AG04449 (cell line): ENCODE measurements at regions not wholly inside any gene's neighbourhood (a gene's known extent, or its start where the extent isn't known, plus 50 kb on each side); places are given as distances from the start of the nearest gene placed in this dataset.
A peak's percentile ranks its signal among the peaks of the same experiment; 100 is the strongest.
"Not testable (repeated sequence)": the region's sequence is repeated elsewhere in the genome, so short reads cannot be mapped to it uniquely, and the experiment has no call there.

ENCODE experiments used
- CTCF ChIA-PET: fragments of 350-600 bp; formaldehyde crosslinking; extraction: SDS; loops from one replicate; lab custom pipeline; 2021; ENCODE audit warnings: antibody characterized with exemption; lab: Yijun Ruan, JAX
- POLR2A ChIA-PET: fragments of 400-600, 350-600 bp; formaldehyde crosslinking; extraction: SDS; loops from one replicate; lab custom pipeline; 2020; ENCODE audit warnings: antibody characterized with exemption, inconsistent platforms; lab: Yijun Ruan, JAX
- DNase-seq: peaks from one replicate; pipeline ENCODE4 v3.0.0-alpha.2; 2010; ENCODE audit warnings: low read depth, low spot score
- H3K4me3 ChIP-seq: 2 replicates; pipeline ENCODE4 v1.5.1; 2011; ENCODE audit warnings: low read depth, mild to moderate bottlenecking, control low read depth, low read length
- CTCF ChIP-seq: IDR thresholded peaks from one replicate; pipeline ENCODE4 v1.5.1; 2011; ENCODE audit warnings: mild to moderate bottlenecking, moderate library complexity, low read length, control low read depth, inconsistent platforms; ENCODE audit not compliant: insufficient read depth; ENCODE audit errors: missing control alignments

- TF ChIP-seq CTCF, result no peak
- POLR2A ChIA-PET, result no interaction called here
- no peak for DNase-seq
- H3K4me3 ChIP-seq, result no peak overlapping the region
- CTCF ChIA-PET, result no interaction called here
Measured at GRCh38 chr2:82996217-82996616, 1462.9 kb downstream of the SUCLG1 start.

GRCh38 chr2:82994151-82994550, 1464.9 kb downstream of the SUCLG1 start:
- POLR2A ChIA-PET, result no interaction called here
- H3K4me3 ChIP-seq, result no peak overlapping the region
- CTCF ChIA-PET, result no interaction called here
- no peak for DNase-seq
- no peak for TF ChIP-seq CTCF

- POLR2A ChIA-PET, result no interaction called here
- TF ChIP-seq CTCF, result no peak
- CTCF ChIA-PET, result no interaction called here
- no peak overlapping the region for H3K4me3 ChIP-seq
- peak; percentile 4 for DNase-seq
Measured at GRCh38 chr2:82993609-82994008, 1465.5 kb downstream of the SUCLG1 start.

- CTCF ChIA-PET, result no interaction called here
- no peak for DNase-seq
- TF ChIP-seq CTCF, result no peak
- POLR2A ChIA-PET, result no interaction called here
- H3K4me3 ChIP-seq, result no peak overlapping the region
Measured at GRCh38 chr2:82992968-82993367, 1466.1 kb downstream of the SUCLG1 start.

GRCh38 chr2:82987706-82988105, 1471.4 kb downstream of the SUCLG1 start:
- POLR2A ChIA-PET, CTCF ChIA-PET, DNase-seq, H3K4me3 ChIP-seq: not testable (repeated sequence)

- TF ChIP-seq CTCF, result no peak
- no peak overlapping the region for H3K4me3 ChIP-seq
- ChIA-PET POLR2A (no interaction called here), CTCF (no interaction called here)
- DNase-seq, result no peak
Measured at GRCh38 chr2:82986899-82987298, 1472.2 kb downstream of the SUCLG1 start.

GRCh38 chr2:82985572-82986197, 1473.4 kb downstream of the SUCLG1 start:
- no peak for TF ChIP-seq CTCF
- no peak overlapping the region for H3K4me3 ChIP-seq
- ChIA-PET CTCF (interaction anchor here (0.8 kb wide), 1 partner anchor 9 kb away, joined by 3 read pairs; no protein-coding TSS in a partner anchor), POLR2A (no interaction called here)
- no peak for DNase-seq
